ENCODE measurements at regions not wholly inside any gene's neighbourhood (a gene's known extent, or its start where the extent isn't known, plus 50 kb on each side); places are given as distances from the start of the nearest gene placed in this dataset.

- no peaks in the 10 kb centered on the region for H3K36me3 ChIP-seq (replicated peaks in 1 of 2; ENCODE audit: control extremely low read depth in 1 of 2, control insufficient read depth in 1 of 2, extremely low read depth in 1 of 2, insufficient read depth in 2 of 2, low read length in 1 of 2)
- no peaks in the 10 kb centered on the region for H3K79me2 ChIP-seq (ENCODE audit: control insufficient read depth, insufficient read depth, low read length)
- no peak overlapping the region for H3K9ac ChIP-seq (ENCODE audit: low read length)
- no peaks in the 10 kb centered on the region for H3K4me1 Mint-ChIP-seq
- H2AFZ ChIP-seq (ENCODE audit: insufficient read depth, low read depth, low read length, poor library complexity, severe bottlenecking) = no peak overlapping the region
- no peak overlapping the region for H3K4me3 Mint-ChIP-seq
- no peak overlapping the region for H3K27ac Mint-ChIP-seq
- H3K9me3 Mint-ChIP-seq (ENCODE audit: insufficient read depth) = peaks cover 13% of the 10 kb centered on the region
- H3K27me3 ChIP-seq (replicated peaks in 1 of 4; ENCODE audit: control extremely low read depth in 1 of 4, control insufficient read depth in 3 of 4, insufficient read depth in 4 of 4, low read length in 3 of 4) = no peaks in the 10 kb centered on the region
- H3K4me2 ChIP-seq (replicated peaks; ENCODE audit: low read depth, low read length, poor library complexity, severe bottlenecking) = no peak overlapping the region
- no peaks in the 10 kb centered on the region for H4K20me1 ChIP-seq (ENCODE audit: control insufficient read depth, insufficient read depth, low read length, poor library complexity, severe bottlenecking)
- H3K9me3 ChIP-seq (ENCODE audit: control extremely low read depth in 1 of 3, control insufficient read depth in 2 of 3, insufficient read depth in 1 of 3, low read length in 2 of 3) = peaks cover 0 to 2% (median 0%) of the 10 kb centered on the region in 3 donors
- ChIA-PET POLR2A (no interaction called here), CTCF (no interaction called here)
- no peaks in the 10 kb centered on the region for H3K27me3 Mint-ChIP-seq
- H3K4me3 ChIP-seq (ENCODE audit: control extremely low read depth in 1 of 5, extremely low read depth in 1 of 5, insufficient read depth in 1 of 5, low read depth in 2 of 5, low read length in 4 of 5) = no peak overlapping the region
- intact Hi-C loops (cut with micrococcal nuclease) = no loop called here
- no peak overlapping the region for H3K27ac ChIP-seq (ENCODE audit: low read length in 2 of 2)
- WGBS (ENCODE audit: insufficient coverage) = 94% methylated on average over 16 of the region's 16 CpGs
- DNase-seq = no peak
- ATAC-seq (ENCODE audit: low read depth) = no peak
- H3K4me1 ChIP-seq (ENCODE audit: control insufficient read depth in 2 of 2, insufficient read depth in 2 of 2, low read length in 2 of 2) = no peaks in the 10 kb centered on the region
- TF ChIP-seq, protein P1, sequence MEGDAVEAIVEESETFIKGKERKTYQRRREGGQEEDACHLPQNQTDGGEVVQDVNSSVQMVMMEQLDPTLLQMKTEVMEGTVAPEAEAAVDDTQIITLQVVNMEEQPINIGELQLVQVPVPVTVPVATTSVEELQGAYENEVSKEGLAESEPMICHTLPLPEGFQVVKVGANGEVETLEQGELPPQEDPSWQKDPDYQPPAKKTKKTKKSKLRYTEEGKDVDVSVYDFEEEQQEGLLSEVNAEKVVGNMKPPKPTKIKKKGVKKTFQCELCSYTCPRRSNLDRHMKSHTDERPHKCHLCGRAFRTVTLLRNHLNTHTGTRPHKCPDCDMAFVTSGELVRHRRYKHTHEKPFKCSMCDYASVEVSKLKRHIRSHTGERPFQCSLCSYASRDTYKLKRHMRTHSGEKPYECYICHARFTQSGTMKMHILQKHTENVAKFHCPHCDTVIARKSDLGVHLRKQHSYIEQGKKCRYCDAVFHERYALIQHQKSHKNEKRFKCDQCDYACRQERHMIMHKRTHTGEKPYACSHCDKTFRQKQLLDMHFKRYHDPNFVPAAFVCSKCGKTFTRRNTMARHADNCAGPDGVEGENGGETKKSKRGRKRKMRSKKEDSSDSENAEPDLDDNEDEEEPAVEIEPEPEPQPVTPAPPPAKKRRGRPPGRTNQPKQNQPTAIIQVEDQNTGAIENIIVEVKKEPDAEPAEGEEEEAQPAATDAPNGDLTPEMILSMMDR (IDR thresholded peaks at IDR 0.05) = no peak
- no peak for TF ChIP-seq EZH2 (IDR thresholded peaks at IDR 0.05; ENCODE audit: borderline replicate concordance, insufficient read depth, low read depth, low read length, poor library complexity, severe bottlenecking)
These were observed 724.0 kb downstream of the IRX1 start for GRCh38 chr5:4319478-4320128.

DNA sequence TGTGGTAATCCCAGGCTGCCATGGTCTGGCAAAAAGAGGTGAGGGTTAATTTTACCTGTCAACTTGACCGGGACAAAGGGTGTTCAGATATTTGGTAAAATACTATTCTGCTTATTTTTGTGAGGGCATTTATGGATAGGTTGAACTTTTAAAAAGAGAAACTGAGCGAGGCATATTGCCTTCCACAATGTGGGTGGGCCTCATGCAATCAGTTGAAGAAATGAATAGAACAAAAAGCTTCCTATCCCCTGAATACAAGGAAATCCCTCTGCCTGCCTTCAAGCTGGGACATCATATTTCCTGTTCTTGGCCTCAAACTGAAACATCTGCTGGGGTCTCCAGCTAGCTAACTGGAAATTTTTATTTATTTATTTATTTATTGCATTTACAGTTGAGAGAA is 734.7 kb downstream of the IRX1 start:
- Histone ChIP-seq H3K4me3 (ENCODE audit: control extremely low read depth in 1 of 5, extremely low read depth in 1 of 5, insufficient read depth in 1 of 5, low read depth in 2 of 5, low read length in 4 of 5) (no peak overlapping the region), H3K9me3 (ENCODE audit: control extremely low read depth in 1 of 3, control insufficient read depth in 2 of 3, insufficient read depth in 1 of 3, low read length in 2 of 3) (peaks cover 0 to 3% (median 0%) of the 10 kb centered on the region in 3 donors), H3K4me2 (replicated peaks; ENCODE audit: low read depth, low read length, poor library complexity, severe bottlenecking) (no peak overlapping the region), H3K79me2 (ENCODE audit: control insufficient read depth, insufficient read depth, low read length) (no peaks in the 10 kb centered on the region), H4K20me1 (ENCODE audit: control insufficient read depth, insufficient read depth, low read length, poor library complexity, severe bottlenecking) (no peaks in the 10 kb centered on the region), H2AFZ (ENCODE audit: insufficient read depth, low read depth, low read length, poor library complexity, severe bottlenecking) (no peak overlapping the region), H3K9ac (ENCODE audit: low read length) (no peak overlapping the region), H3K27ac (ENCODE audit: low read length in 2 of 2) (no peak overlapping the region), H3K27me3 (replicated peaks in 1 of 4; ENCODE audit: control extremely low read depth in 1 of 4, control insufficient read depth in 3 of 4, insufficient read depth in 4 of 4, low read length in 3 of 4) (no peaks in the 10 kb centered on the region), H3K36me3 (replicated peaks in 1 of 2; ENCODE audit: control extremely low read depth in 1 of 2, control insufficient read depth in 1 of 2, extremely low read depth in 1 of 2, insufficient read depth in 2 of 2, low read length in 1 of 2) (no peaks in the 10 kb centered on the region), H3K4me1 (ENCODE audit: control insufficient read depth in 2 of 2, insufficient read depth in 2 of 2, low read length in 2 of 2) (no peaks in the 10 kb centered on the region)
- TF ChIP-seq EZH2 (IDR thresholded peaks at IDR 0.05; ENCODE audit: borderline replicate concordance, insufficient read depth, low read depth, low read length, poor library complexity, severe bottlenecking) = no peak
- TF ChIP-seq, protein P1 (IDR thresholded peaks at IDR 0.05) = no peak
- intact Hi-C loops (cut with micrococcal nuclease) = no loop called here
- ATAC-seq (ENCODE audit: low read depth) (no peak), DNase-seq (no peak)
- H3K27me3 Mint-ChIP-seq = no peaks in the 10 kb centered on the region
- no peaks in the 10 kb centered on the region for H3K4me1 Mint-ChIP-seq
- WGBS (ENCODE audit: insufficient coverage) = no CpG with 5 or more reads among the region's 2 CpGs
- CTCF ChIA-PET = no interaction called here
- no peak overlapping the region for H3K27ac Mint-ChIP-seq
- POLR2A ChIA-PET = no interaction called here
- no peak overlapping the region for H3K4me3 Mint-ChIP-seq
- peaks cover 2% of the 10 kb centered on the region for H3K9me3 Mint-ChIP-seq (ENCODE audit: insufficient read depth)
